ENCODE measurements at regions not wholly inside any gene's neighbourhood (a gene's known extent, or its start where the extent isn't known, plus 50 kb on each side); places are given as distances from the start of the nearest gene placed in this dataset.

GRCh38 chr21:35171385-35171784 is 122.3 kb upstream of the RUNX1 start:
- TF ChIP-seq ARNTL (CRISPR knock-in tag; IDR thresholded peaks at IDR 0.05; ENCODE audit: borderline replicate concordance, low read depth): no peak
- TF ChIP-seq CSRNP3 (CRISPR knock-in tag; IDR thresholded peaks at IDR 0.05): no peak
- TF ChIP-seq TCF4 (CRISPR knock-in tag; IDR thresholded peaks at IDR 0.05; ENCODE audit: borderline replicate concordance): no peak
- no peak for TF ChIP-seq OSR1 (CRISPR knock-in tag; IDR thresholded peaks at IDR 0.05)
- no peak for TF ChIP-seq CSDC2 (CRISPR knock-in tag; IDR thresholded peaks at IDR 0.05)
- no peak for TF ChIP-seq ESRRG (CRISPR knock-in tag; IDR thresholded peaks at IDR 0.05)
- TF ChIP-seq ZFP30 (CRISPR knock-in tag; IDR thresholded peaks at IDR 0.05): no peak
- no peak for TF ChIP-seq SNAI2 (CRISPR knock-in tag; IDR thresholded peaks at IDR 0.05)
- no peak for TF ChIP-seq CREB5 (CRISPR knock-in tag; IDR thresholded peaks at IDR 0.05; ENCODE audit: low read depth)
- TF ChIP-seq ZNF565 (CRISPR knock-in tag; conservative IDR thresholded peaks at IDR 0.05; ENCODE audit: low read depth): no peak
- no peak for TF ChIP-seq BACH2 (CRISPR knock-in tag; IDR thresholded peaks at IDR 0.05; ENCODE audit: borderline replicate concordance)
- TF ChIP-seq POU6F1 (CRISPR knock-in tag; IDR thresholded peaks at IDR 0.05; ENCODE audit: borderline replicate concordance, low read depth): no peak
- no peak for TF ChIP-seq ISL1 (CRISPR knock-in tag; IDR thresholded peaks at IDR 0.05)
- TF ChIP-seq PPARA (CRISPR knock-in tag; IDR thresholded peaks at IDR 0.05; ENCODE audit: borderline replicate concordance): no peak
- no peak for TF ChIP-seq TOX (CRISPR knock-in tag; IDR thresholded peaks at IDR 0.05; ENCODE audit: borderline replicate concordance)
- no peak for TF ChIP-seq ZNF8 (CRISPR knock-in tag; IDR thresholded peaks at IDR 0.05)
- no peak for ATAC-seq

GRCh38 chr21:35170818-35171217 is 121.7 kb upstream of the RUNX1 start:
- ATAC-seq: no peak
- no peak for TF ChIP-seq TSHZ2 (CRISPR knock-in tag; IDR thresholded peaks at IDR 0.05)
- no peak for TF ChIP-seq SNAI2 (CRISPR knock-in tag; IDR thresholded peaks at IDR 0.05)
- no peak for TF ChIP-seq ZNF70 (CRISPR knock-in tag; IDR thresholded peaks at IDR 0.05)
- no peak for TF ChIP-seq ISL1 (CRISPR knock-in tag; IDR thresholded peaks at IDR 0.05)
- no peak for TF ChIP-seq BACH2 (CRISPR knock-in tag; IDR thresholded peaks at IDR 0.05; ENCODE audit: borderline replicate concordance)
- TF ChIP-seq ZC3H10 (CRISPR knock-in tag; IDR thresholded peaks at IDR 0.05): no peak
- TF ChIP-seq RARB (CRISPR knock-in tag; IDR thresholded peaks at IDR 0.05): no peak
- TF ChIP-seq ZNF565 (CRISPR knock-in tag; conservative IDR thresholded peaks at IDR 0.05; ENCODE audit: low read depth): no peak
- TF ChIP-seq ESRRG (CRISPR knock-in tag; IDR thresholded peaks at IDR 0.05): no peak
- no peak for TF ChIP-seq ZFP3 (CRISPR knock-in tag; IDR thresholded peaks at IDR 0.05)
- TF ChIP-seq OSR1 (CRISPR knock-in tag; IDR thresholded peaks at IDR 0.05): no peak

GRCh38 chr21:35170244-35170643 is 121.1 kb upstream of the RUNX1 start:
- no peak for ATAC-seq
- TF ChIP-seq ZNF70 (CRISPR knock-in tag; IDR thresholded peaks at IDR 0.05) (no peak), OSR1 (CRISPR knock-in tag; IDR thresholded peaks at IDR 0.05) (no peak), BACH2 (CRISPR knock-in tag; IDR thresholded peaks at IDR 0.05; ENCODE audit: borderline replicate concordance) (no peak), ESRRG (CRISPR knock-in tag; IDR thresholded peaks at IDR 0.05) (no peak), TCF4 (CRISPR knock-in tag; IDR thresholded peaks at IDR 0.05; ENCODE audit: borderline replicate concordance) (no peak)

- no peak for ATAC-seq
- TF ChIP-seq ZNF70 (CRISPR knock-in tag; IDR thresholded peaks at IDR 0.05) (no peak), TOX (CRISPR knock-in tag; IDR thresholded peaks at IDR 0.05; ENCODE audit: borderline replicate concordance) (no peak), ZFP30 (CRISPR knock-in tag; IDR thresholded peaks at IDR 0.05) (no peak), CSDC2 (CRISPR knock-in tag; IDR thresholded peaks at IDR 0.05) (no peak), ESRRG (CRISPR knock-in tag; IDR thresholded peaks at IDR 0.05) (no peak), ZNF8 (CRISPR knock-in tag; IDR thresholded peaks at IDR 0.05) (no peak), CSRNP3 (CRISPR knock-in tag; IDR thresholded peaks at IDR 0.05) (no peak), TCF4 (CRISPR knock-in tag; IDR thresholded peaks at IDR 0.05; ENCODE audit: borderline replicate concordance) (no peak), POU6F1 (CRISPR knock-in tag; IDR thresholded peaks at IDR 0.05; ENCODE audit: borderline replicate concordance, low read depth) (no peak), OSR1 (CRISPR knock-in tag; IDR thresholded peaks at IDR 0.05) (no peak), ARNTL (CRISPR knock-in tag; IDR thresholded peaks at IDR 0.05; ENCODE audit: borderline replicate concordance, low read depth) (no peak), ISL1 (CRISPR knock-in tag; IDR thresholded peaks at IDR 0.05) (no peak), ZC3H10 (CRISPR knock-in tag; IDR thresholded peaks at IDR 0.05) (no peak), BACH2 (CRISPR knock-in tag; IDR thresholded peaks at IDR 0.05; ENCODE audit: borderline replicate concordance) (no peak), GLIS3 (CRISPR knock-in tag; IDR thresholded peaks at IDR 0.05) (no peak), RARB (CRISPR knock-in tag; IDR thresholded peaks at IDR 0.05) (no peak), ZFP3 (CRISPR knock-in tag; IDR thresholded peaks at IDR 0.05) (no peak), ZNF565 (CRISPR knock-in tag; conservative IDR thresholded peaks at IDR 0.05; ENCODE audit: low read depth) (no peak)
Measured at GRCh38 chr21:35169574-35169973, 120.5 kb upstream of the RUNX1 start.

Measured in SK-N-SH treated with all-trans-retinoic acid at 6 μM for 48 hours (cell line).